Epidermal melanocyte (primary cell): ENCODE measurements at regions not wholly inside any gene's neighbourhood (a gene's known extent, or its start where the extent isn't known, plus 50 kb on each side); places are given as distances from the start of the nearest gene placed in this dataset.
"Not testable (repeated sequence)": the region's sequence is repeated elsewhere in the genome, so short reads cannot be mapped to it uniquely, and the experiment has no call there.

Experiments used
- DNase-seq: peaks from one replicate; pipeline ENCODE4 v3.0.0; 2011; ENCODE audit warnings: low spot score; ENCODE audit not compliant: insufficient read length

DNA sequence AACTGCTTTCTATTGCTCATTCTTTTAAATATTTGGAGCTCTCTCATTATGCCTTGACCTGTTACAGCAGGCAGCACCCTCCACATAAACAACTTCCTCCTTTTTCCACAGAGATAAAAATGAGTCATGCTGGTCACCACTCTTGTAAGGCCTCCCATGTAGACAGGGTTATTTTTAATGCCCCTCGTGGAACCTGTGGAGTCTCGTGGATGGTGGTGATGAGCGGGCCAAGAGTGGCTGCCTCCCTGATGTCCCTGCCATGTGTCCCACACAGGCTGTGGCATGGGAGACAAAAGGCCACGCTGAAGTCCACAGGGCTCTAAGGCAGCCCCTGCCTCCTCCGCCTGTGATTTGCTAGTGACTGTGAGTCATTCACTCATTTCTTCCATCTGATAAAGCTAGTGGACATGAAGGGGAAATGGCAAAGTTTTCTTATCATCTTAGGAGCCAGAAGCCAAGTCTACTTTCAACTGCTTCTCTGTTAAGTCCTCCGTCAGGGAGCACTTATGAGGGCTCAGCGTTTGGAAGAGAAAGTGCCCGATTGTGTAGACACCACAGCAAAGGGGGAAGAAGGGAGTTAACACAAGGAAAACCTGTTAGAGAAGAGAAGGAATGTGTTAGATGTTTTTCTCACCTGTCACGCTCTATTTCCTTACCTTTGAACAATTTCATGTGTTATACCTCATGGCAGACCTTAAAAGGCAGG, 121.6 kb upstream of the FAT1 start:
- DNase-seq: no peak

DNA sequence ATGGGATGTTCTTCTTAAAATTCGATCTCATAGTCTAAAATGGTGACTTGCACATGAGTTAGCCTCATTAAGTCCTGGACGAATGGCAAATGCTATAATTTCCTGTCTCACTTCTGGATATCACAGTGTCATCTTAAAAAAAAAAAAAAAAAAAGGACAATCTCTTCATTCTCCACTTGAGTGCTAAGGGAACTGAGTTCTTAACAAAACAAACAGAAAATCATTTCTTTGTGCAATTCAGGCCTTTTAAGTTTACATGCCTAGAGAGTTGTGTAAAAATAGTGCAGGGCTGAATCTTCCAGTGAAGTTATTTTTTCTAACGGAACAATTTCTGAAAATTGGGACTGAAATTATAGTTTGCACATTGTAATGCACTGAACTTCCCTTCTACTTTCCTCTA, 122.8 kb upstream of the FAT1 start:
- DNase-seq: no peak

DNA sequence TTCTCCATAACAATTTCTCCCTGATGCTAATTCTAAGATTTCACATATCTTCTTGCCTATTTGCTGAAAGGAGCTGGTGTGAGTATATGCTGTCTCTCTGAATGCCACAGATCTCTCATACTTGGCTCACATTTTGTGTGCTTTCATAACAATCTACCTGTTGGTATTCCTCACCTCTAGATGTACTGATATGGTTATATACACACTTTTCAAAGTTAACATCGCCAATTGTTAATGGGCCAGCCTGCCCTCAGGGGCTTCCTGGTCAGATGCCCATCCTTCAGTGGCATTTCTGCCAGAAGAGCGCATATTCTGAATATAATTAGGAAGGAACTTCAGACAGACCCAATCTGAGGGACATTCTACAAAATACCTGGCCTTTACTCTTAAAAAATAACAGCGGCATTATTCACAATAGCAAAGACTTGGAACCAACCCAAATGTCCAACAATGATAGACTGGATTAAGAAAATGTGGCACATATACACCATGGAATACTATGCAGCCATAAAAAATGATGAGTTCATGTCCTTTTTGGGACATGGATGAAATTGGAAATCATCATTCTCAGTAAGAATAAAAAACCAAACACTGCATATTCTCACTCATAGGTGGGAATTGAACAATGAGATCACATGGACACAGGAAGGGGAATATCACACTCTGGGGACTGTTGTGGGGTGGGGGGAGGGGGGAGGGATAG, 123.9 kb upstream of the FAT1 start:
- DNase-seq: not testable (repeated sequence)

DNA sequence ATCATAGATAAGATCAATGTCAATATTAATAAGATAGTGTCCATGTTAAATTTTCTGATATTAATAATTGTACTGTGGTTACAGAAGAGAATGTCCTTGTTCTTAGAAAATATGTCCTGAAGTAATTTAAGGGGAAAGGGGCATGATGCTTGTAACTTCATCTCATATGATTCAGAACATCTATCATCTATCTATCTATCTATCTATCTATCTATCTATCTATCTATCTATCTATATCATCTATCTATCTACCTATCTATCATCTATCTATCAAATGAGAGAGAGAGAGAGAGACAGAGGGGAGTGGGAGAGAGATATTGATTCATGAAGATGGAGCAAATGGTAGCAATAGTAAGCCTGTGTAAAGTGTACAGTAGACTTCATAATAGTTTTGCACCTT, 124.8 kb upstream of the FAT1 start:
- no peak for DNase-seq

DNA sequence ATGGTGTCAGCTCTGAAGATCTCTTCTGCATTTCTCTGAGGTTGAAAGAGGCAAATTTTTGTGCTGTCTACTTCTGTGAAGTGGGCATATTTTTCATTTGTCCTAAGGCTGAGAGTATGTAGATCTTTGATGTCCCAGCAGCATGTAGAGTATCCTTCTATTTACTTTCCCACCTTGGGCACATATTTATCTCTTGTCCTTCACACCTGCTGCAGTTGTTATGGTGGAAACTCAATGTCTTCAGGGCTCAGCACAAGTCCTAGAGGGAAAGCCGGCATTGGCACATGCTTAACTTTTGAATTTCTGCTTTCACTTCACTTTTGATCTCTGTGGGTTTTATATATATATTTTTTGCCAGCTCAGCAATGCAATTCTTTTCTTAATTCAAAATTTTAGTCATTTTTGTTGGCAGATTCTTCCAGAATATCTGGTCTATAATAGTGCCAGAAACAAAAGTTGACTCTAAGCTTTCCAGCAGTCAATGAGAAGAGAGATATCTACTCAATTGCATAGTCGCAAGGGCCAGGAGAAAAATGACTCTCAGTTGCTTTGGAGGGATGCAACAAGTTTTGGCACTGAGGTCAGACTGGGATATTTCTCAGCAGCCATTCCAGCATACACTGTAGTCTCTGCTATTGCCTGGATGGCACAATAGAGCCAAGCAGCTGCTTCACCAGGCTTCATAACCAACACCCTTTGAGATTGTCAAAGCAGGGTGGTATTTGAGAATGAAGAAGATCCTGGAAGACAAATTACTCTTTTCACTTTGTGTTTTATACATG, 127.8 kb upstream of the FAT1 start:
- DNase-seq: no peak

DNA sequence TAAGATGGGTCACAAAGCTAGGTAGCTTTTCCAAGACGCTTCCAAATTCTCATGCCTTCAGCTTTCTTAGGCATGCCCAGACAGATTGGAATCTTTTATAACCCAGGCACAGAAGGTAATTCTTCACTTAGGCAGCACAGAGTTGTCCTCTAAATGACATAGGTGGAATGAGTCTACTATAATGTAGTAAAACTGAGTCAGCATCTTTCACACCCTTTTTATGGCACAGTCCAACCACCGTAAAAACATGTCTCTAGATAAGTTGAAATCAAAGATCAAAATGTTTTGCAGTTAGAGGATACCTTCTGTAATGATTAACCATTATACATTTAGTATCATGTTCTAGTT, 128.4 kb upstream of the FAT1 start:
- DNase-seq: no peak

DNA sequence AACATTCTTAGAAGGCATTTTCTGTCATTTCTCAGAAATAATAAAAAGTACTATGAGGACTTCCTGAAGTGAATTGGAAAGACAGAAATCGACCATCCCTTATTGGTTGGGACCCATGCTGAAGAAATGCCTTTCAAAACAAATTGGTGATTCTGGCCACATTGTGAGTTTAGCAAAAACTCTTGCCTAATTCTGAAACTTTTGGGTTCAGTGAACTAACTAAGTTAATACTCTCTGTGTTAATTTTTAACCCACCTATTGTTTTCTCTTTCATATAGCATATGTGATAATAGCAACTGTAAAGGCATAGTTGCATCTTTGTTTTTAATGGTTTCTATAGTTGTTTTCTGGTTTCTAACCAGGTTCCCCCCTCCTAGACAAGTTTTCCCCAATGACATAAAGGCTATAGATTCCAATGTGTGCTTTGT, 129.3 kb upstream of the FAT1 start:
- no peak for DNase-seq

DNA sequence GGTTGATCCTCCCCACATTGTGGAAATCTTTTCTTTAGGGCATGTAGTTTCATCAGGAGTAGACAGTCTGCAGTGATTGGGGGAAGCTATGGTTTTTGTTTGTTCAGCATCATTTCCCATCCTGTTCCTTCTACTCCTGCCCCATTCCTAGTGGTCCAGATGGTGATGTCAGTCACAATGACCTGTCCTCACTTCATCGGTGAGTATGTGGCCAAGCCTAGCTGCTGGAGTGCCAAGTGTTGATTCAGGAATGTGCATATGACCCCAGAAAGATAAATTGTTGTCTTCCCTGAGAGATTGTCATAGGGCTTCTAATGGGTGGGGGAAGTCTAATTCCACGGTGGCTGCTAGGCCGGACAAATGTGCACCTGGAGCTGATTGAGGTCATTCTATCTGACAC, 130.6 kb upstream of the FAT1 start:
- DNase-seq: no peak

DNA sequence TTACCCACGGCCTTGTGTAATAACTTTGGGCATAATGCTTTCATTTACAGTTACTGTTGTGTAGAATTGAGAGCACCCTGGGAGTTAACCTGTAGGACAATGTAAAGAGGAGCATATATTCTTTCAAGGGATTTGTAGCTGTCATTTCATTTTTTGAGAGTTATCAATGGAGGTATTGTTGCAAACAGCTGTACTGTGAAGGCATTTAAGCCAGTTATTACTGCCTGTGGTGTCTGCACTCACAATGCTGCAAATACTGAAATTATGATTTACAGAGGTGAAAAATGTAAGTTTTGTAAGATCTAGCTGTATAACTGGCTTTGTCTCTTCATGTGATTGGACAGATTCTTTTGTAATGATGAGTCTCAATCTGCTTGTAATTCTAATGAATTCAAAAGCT, 131.5 kb upstream of the FAT1 start:
- no peak for DNase-seq

DNA sequence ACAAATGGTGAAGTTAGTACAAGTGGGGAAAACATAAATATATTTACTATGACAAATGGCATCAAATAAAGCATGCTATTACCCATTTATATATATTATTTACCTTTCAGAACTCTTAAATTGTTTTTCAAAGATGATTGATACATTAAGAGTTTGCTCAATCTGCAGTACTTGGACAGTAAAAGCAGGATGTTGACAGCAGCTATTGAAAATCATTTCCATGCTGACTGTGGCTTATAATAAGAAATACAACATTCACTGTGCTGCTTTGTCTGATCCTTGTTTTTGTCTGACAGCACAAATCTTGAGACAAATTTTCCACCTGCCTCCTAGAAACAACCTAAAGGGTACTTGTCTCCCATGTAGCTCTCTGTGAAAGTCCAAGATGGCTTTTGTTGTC, 134.1 kb upstream of the FAT1 start:
- DNase-seq: no peak

DNA sequence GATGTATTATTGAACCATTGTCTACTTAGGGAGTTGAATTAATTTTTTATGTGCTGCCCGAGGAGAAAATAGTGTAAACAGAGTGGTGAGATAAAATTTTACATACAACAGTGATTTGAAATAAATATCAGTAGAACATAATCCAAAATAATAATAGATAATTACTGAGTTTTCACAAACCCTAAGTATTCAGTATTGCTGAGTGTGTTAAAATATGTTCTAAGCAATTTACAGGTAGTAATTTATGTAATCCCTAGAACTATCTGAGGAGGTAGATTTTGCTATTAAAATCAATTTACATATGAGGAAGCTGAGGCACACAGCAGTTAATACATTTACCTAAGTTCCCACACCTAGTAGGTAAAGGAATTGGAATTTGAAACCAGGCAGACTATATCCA, 134.7 kb upstream of the FAT1 start:
- DNase-seq: no peak

DNA sequence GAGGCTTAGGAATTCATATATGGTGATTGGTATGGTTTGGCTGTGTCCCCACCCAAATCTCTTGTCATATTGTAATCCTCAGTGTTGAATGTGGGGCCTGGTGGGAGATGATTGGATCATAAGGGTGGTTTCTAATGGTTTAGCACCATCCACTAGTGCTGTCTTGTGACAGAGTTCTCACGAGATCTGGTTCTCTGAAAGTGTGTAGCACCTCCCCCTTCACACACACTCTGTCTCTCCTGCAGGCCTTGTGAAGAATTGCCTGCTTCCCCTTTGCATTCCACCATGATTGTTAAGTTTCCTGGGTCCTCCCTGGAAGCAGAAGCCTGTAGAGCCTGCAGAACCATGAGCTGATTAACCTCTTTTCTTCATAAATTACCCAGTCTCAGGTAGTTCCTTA, 135.8 kb upstream of the FAT1 start:
- DNase-seq: no peak

DNA sequence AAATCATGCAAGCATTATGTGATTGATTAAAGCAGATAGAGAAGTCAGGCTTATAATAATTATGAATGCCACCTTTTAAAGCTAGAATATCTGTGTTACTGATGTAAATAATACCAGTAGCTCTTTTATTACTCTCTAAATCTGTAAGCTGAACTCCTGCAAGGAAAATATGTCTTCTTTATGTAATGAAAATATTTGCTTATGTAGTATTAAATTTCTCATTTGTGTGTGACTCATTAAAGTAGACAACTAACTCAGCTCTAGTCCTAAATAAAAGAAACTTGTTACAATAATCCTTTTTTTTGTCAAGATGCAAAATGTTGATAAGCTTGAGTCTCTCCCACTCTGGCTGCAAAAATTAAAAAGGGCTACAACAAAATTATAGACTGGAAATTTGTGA, 137.7 kb upstream of the FAT1 start:
- DNase-seq: no peak

DNA sequence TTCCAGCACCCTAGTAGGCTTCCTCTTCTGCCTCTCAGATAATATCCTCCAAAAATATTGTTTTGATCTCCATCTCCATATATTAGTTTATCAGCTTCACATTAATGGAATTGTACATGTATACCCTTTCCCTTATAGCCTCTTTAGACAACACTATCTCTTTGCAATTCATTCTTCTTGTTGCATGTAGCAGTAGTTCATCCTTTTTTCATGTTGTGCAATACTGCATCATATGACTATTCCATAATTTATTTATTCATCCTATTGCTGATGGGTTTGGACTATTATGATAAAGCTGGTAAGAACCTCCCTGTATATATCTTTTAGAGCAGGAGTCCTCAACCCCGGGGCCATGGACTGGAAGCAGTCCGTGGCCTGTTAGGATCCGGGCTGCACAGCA, 148.2 kb upstream of the FAT1 start:
- no peak for DNase-seq

DNA sequence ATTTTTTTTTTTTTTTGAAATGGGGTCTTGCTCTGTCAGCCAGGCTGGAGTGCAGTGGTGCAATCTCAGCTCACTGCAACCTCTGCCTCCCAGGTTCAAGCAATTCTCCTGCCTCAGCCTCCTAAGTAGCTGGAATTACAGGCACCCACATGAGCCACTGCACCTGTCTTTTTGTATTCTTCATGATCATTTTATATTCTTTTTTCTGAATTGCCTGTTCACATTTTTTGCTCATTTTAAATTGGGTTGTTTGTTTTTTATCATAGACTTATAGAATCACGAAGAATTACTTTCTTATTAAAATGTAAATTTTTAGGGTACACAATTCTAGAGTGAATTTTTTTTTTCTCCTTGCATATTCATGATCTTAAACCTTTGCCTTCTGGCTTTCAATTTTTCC, 149.4 kb upstream of the FAT1 start:
- not testable (repeated sequence) for DNase-seq

DNA sequence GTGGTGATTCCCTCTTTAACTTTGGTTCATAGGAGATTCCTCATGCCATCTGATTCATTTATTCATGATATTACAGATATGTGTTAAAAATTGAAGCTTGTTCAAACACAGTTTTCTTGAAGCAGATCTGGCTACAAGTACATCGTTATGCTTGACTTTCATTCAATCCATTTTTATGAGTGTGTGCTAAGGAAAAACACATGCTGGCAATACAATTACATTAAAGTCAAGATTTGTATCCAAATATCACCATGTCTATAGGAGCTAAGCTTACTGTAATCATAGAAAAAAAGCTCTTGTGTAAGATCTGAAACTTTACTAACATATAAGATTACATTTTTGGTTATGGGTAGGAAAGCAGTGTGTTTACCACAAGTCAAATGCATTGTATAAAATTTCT, 151.8 kb upstream of the FAT1 start:
- DNase-seq: no peak

DNA sequence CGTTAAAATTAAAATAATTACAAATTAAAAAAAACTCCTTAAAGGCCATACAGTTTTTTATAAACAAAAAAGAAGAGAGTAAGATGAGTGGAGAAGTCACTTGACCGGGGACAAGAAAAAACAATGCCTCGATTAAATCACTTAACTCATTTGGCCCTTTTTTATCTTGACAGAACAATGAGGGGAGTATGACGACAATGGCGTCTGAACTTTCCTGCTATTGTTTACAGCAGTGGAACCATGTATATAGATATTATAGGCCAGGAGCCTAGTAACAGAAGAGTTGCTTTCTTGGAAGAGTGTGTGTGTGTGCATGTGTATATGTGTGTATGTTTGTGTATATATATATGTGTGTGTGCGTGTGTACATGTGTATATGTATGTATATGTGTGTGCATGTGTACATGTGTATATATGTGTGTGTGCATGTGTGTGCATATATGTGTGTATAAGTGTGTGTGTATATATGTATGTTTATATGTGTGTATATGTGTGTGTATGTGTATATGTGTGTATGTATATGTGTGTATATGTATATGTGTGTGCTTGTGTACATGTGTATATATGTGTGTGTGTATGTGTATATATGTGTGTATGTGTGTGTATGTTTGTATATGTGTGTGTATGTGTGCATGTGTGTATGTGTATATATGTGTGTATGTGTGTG, 153.4 kb upstream of the FAT1 start:
- DNase-seq: no peak

DNA sequence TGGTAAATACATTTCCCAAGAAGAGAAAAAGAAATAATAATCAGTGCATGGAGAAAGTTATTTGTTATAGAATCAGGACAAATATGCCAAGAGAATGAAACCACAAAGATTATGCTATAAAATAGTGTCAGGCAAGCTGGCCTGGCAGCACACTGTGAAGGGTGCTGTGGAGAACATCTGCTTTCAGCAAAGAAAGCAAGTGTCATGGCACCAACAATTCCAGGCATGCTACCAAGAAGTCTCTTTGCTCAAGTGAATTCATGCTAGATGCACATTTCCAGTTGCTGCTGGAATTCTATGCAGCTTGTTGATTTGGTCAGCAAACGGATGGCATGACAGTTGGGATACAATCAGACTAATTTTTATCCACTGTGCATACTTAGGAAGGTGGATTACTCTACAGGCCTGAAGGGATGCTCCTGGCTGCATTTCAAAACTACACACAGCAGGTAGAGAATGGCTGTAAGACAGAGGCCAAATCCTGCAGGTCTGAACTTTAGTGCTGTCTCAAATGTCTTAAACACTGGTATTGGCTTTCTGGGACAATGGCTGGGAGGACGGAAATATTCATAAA, 154.6 kb upstream of the FAT1 start:
- DNase-seq: no peak

DNA sequence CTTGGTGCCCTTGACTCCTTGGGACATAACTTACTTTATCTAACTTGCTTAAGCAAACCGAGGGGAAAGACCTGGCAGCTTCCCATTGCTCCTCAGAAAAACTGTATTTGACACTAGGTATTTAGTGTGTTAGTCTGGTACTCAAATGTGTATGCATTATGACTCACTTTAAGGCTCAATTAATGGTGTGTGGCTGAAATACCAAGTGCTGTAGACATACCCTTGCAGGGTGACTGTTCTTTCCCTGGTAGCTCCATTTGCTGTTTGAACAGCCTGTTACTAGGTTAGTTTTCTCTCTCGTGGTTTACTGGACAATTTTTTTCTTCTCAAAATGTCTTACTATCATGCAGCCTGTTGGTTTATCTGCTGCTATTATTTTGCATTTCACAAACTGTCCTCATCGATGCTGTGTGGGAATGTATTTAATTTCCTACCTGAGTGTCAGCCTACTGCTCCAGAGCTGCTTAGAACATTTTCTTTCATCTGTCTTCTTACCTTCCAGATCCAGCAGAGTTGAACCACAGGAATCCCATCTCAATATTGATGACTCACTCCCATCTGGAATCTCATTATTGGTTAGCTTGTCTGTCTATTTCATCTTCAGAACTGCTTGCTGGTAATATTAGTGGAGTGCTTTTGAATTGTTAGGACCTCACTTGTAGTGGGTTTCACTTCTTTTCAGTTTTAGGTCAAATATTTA, 158.0 kb upstream of the FAT1 start:
- no peak for DNase-seq

DNA sequence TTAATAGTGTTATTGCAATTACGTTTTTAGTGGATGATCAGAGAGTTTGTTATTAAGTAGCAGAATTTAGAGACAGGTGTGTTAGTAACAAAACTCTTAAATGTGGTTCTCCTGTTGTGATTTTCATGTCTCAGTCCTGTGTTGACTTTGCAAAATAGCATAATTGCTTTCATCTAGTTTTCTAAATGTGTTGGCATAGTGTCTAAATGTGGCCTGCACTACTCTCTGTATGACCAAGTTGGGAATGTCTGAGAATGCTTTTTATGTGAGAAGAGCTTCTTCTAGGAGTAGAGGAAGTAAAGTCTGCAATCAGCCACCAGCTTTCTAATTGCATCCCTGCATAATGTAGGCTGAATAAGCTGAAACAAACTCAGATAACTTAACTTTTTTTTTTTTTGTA, 158.6 kb upstream of the FAT1 start:
- no peak for DNase-seq

DNA sequence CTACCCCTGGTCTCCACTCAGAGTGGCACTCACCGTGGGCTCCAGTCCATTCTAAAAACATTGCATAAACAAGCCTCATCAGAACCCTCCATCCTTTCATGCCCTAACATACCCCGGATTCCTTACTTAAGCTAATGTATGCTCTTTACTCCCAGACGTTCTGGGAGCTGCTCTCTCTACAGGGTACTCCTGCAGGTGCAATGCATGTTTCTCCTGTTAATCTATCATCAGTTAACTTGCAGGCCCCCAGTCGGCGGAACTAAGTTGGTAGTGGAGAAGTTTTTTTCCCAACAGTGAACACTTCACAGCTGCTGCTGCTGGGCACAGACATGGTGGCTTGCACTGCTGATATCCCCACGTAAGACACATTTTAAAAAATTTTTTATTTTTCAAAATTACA, 161.6 kb upstream of the FAT1 start:
- no peak for DNase-seq
